Right renal cortex interstitium (tissue), 3 donors: ENCODE measurements at regions not wholly inside any gene's neighbourhood (a gene's known extent, or its start where the extent isn't known, plus 50 kb on each side); places are given as distances from the start of the nearest gene placed in this dataset.

Source experiments
- DNase-seq, 3 donors: peaks; one replicate each; pipeline ENCODE4 v3.0.0-alpha.2; 2013; ENCODE audit warnings: low read depth in 3 of 3, low spot score in 2 of 3

GRCh38 chr3:35946121-35946853 lies 307.0 kb downstream of the ARPP21 start:
- no peak for DNase-seq

GRCh38 chr3:35946854-35947515 lies 307.7 kb downstream of the ARPP21 start:
- DNase-seq, result no peak

GRCh38 chr3:35950021-35950420 lies 310.7 kb downstream of the ARPP21 start:
- no peak for DNase-seq

GRCh38 chr3:35954413-35954812 lies 315.1 kb downstream of the ARPP21 start:
- no peak for DNase-seq

GRCh38 chr3:35965908-35966307 lies 326.6 kb downstream of the ARPP21 start:
- peak in 2 of 3 donors; percentile 21 to 32 for DNase-seq

- DNase-seq, result no peak
These were observed 327.5 kb downstream of the ARPP21 start for GRCh38 chr3:35966629-35967464.

GRCh38 chr3:35968043-35968622 lies 328.8 kb downstream of the ARPP21 start:
- no peak for DNase-seq

GRCh38 chr3:35969406-35969805 lies 330.1 kb downstream of the ARPP21 start:
- DNase-seq, result no peak

GRCh38 chr3:35970793-35971192 lies 331.5 kb downstream of the ARPP21 start:
- DNase-seq, result no peak

GRCh38 chr3:35971686-35972085 lies 332.4 kb downstream of the ARPP21 start:
- DNase-seq, result no peak

- DNase-seq, result no peak
These were observed 335.5 kb downstream of the ARPP21 start for GRCh38 chr3:35974872-35975271.

GRCh38 chr3:35986161-35986560 lies 346.8 kb downstream of the ARPP21 start:
- DNase-seq, result no peak

- DNase-seq, result no peak
These were observed 348.1 kb downstream of the ARPP21 start for GRCh38 chr3:35987386-35987785.

- no peak for DNase-seq
These were observed 352.7 kb downstream of the ARPP21 start for GRCh38 chr3:35992041-35992440.

GRCh38 chr3:36011791-36012190 lies 368.5 kb upstream of the STAC start:
- DNase-seq, result no peak

GRCh38 chr3:36013425-36013824 lies 366.9 kb upstream of the STAC start:
- no peak for DNase-seq

GRCh38 chr3:36025232-36025631 lies 355.1 kb upstream of the STAC start:
- no peak for DNase-seq

GRCh38 chr3:36032180-36033047 lies 347.9 kb upstream of the STAC start:
- DNase-seq, result no peak

- no peak for DNase-seq
These were observed 321.8 kb upstream of the STAC start for GRCh38 chr3:36058404-36059030.

- no peak for DNase-seq
These were observed 319.4 kb upstream of the STAC start for GRCh38 chr3:36060950-36061349.
